ENCODE measurements at regions not wholly inside any gene's neighbourhood (a gene's known extent, or its start where the extent isn't known, plus 50 kb on each side); places are given as distances from the start of the nearest gene placed in this dataset.
"Not testable (repeated sequence)": the region's sequence is repeated elsewhere in the genome, so short reads cannot be mapped to it uniquely, and the experiment has no call there.

GRCh38 chr6:141969201-141969600, 163.5 kb upstream of the GJE1 start:
- DNase-seq, result no peak

GRCh38 chr6:141968632-141969031, 164.1 kb upstream of the GJE1 start:
- DNase-seq, result no peak

- DNase-seq, result no peak
Measured at GRCh38 chr6:141965016-141965545, 167.6 kb upstream of the GJE1 start.

GRCh38 chr6:141963543-141964295, 169.0 kb upstream of the GJE1 start:
- no peak for DNase-seq

GRCh38 chr6:141957271-141957670, 175.5 kb upstream of the GJE1 start:
- DNase-seq, result no peak

GRCh38 chr6:141956868-141957267, 175.9 kb upstream of the GJE1 start:
- DNase-seq, result no peak

GRCh38 chr6:141956046-141956761, 176.5 kb upstream of the GJE1 start:
- DNase-seq, result no peak

GRCh38 chr6:141953072-141953471, 179.7 kb upstream of the GJE1 start:
- no peak for DNase-seq

GRCh38 chr6:141946502-141946901, 186.2 kb upstream of the GJE1 start:
- DNase-seq, result no peak

- DNase-seq, result no peak
Measured at GRCh38 chr6:141938664-141939063, 194.1 kb upstream of the GJE1 start.

GRCh38 chr6:141932685-141933084, 200.0 kb upstream of the GJE1 start:
- DNase-seq, result no peak

GRCh38 chr6:141926200-141926900, 206.4 kb upstream of the GJE1 start:
- DNase-seq, result not testable (repeated sequence)

GRCh38 chr6:141925001-141925400, 207.7 kb upstream of the GJE1 start:
- no peak for DNase-seq

- no peak for DNase-seq
Measured at GRCh38 chr6:141922898-141923297, 209.8 kb upstream of the GJE1 start.

- not testable (repeated sequence) for DNase-seq
Measured at GRCh38 chr6:141916682-141917505, 215.8 kb upstream of the GJE1 start.

- DNase-seq, result no peak
Measured at GRCh38 chr6:141914646-141915045, 218.1 kb upstream of the GJE1 start.

- no peak for DNase-seq
Measured at GRCh38 chr6:141906569-141907080, 226.1 kb upstream of the GJE1 start.

- no peak for DNase-seq
Measured at GRCh38 chr6:141890661-141891060, 242.1 kb upstream of the GJE1 start.

GRCh38 chr6:141884850-141885249, 247.9 kb upstream of the GJE1 start:
- DNase-seq, result no peak

GRCh38 chr6:141878686-141879085, 254.0 kb upstream of the GJE1 start:
- DNase-seq, result no peak

GRCh38 chr6:141877275-141877983, 255.3 kb upstream of the GJE1 start:
- no peak for DNase-seq

All from NCI-H510A (cell line).